ENCODE measurements at regions not wholly inside any gene's neighbourhood (a gene's known extent, or its start where the extent isn't known, plus 50 kb on each side); places are given as distances from the start of the nearest gene placed in this dataset.

GRCh38 chr18:57856128-57856527, 53.0 kb upstream of the ATP8B1 start:
- TF ChIP-seq CTCF (conservative IDR thresholded peaks at IDR 0.05) (no peak), ZFX (IDR thresholded peaks at IDR 0.05) (no peak)

Measured in C4-2B (cell line).